B cell (primary cell): ENCODE measurements at regions not wholly inside any gene's neighbourhood (a gene's known extent, or its start where the extent isn't known, plus 50 kb on each side); places are given as distances from the start of the nearest gene placed in this dataset.
A peak's percentile ranks its signal among the peaks of the same experiment; 100 is the strongest.
"Not testable (repeated sequence)": the region's sequence is repeated elsewhere in the genome, so short reads cannot be mapped to it uniquely, and the experiment has no call there.

Source experiments
- ATAC-seq: fragments of 200-7000 bp; cut with Tn5 transposase; one replicate; pipeline ENCODE4 v1.10.0; 2021; ENCODE audit warnings: low read depth, mild to moderate bottlenecking, moderate number of reproducible peaks, moderate library complexity
- CTCF ChIA-PET: fragments of 350-600 bp; sonication (Branson Sonifier 250); formaldehyde crosslinking; loops from one replicate; lab custom pipeline; 2021; ENCODE audit warnings: antibody characterized with exemption, inconsistent platforms; lab: Charles Lee
- POLR2A ChIA-PET: fragments of 350-600 bp; sonication (Branson Sonifier 250); formaldehyde crosslinking; loops from one replicate; lab custom pipeline; 2021; ENCODE audit warnings: antibody characterized with exemption; lab: Charles Lee
- DNase-seq: peaks from one replicate; pipeline ENCODE4 v3.0.0; 2013
- H2AFZ ChIP-seq: 2 replicates; pipeline ENCODE4 v1.6.1; 2012; ENCODE audit warnings: mild to moderate bottlenecking, low read depth, low read length; ENCODE audit not compliant: insufficient read depth, poor library complexity, severe bottlenecking
- H3K27ac ChIP-seq, 2 donors: 1 replicate in 1 of 2; 2 replicates in 1 of 2; pipeline ENCODE4 v1.5.1; 2012 to 2013; ENCODE audit warnings: low read length in 2 of 2, mild to moderate bottlenecking in 2 of 2, moderate library complexity in 1 of 2
- H3K27me3 ChIP-seq, 4 experiments: fragments of 200-600 bp in 1 of 4; sonication (generic) in 1 of 4; replicated peaks in 1 of 4; 1 replicate in 2 of 4; 2 replicates in 2 of 4; pipeline versions ENCODE4 v1.6.1 to v1.7.0; 2013 to 2016; ENCODE audit warnings: low read length in 3 of 4, mild to moderate bottlenecking in 2 of 4, mixed read lengths in 1 of 4, moderate library complexity in 1 of 4; ENCODE audit not compliant: insufficient read depth in 4 of 4, control insufficient read depth in 3 of 4; ENCODE audit errors: control extremely low read depth in 1 of 4
- H3K36me3 ChIP-seq, 2 experiments: replicated peaks in 1 of 2; 1 replicate in 1 of 2; 2 replicates in 1 of 2; pipeline versions ENCODE4 v1.6.1 to v1.7.1; 2013; ENCODE audit warnings: low read length in 1 of 2; ENCODE audit not compliant: insufficient read depth in 2 of 2, control insufficient read depth in 1 of 2; ENCODE audit errors: control extremely low read depth in 1 of 2, extremely low read depth in 1 of 2
- H3K4me1 ChIP-seq, 2 donors: fragments of 200-600 bp in 1 of 2; sonication (generic) in 1 of 2; 1 replicate in 1 of 2; 2 replicates in 1 of 2; pipeline versions ENCODE4 v1.5.1 to v1.6.1; 2013 to 2017; ENCODE audit warnings: low read length in 2 of 2; ENCODE audit not compliant: control insufficient read depth in 2 of 2, insufficient read depth in 2 of 2
- H3K4me2 ChIP-seq: replicated peaks from 2 replicates; pipeline ENCODE3; 2012; ENCODE audit warnings: mild to moderate bottlenecking, low read depth, low read length; ENCODE audit not compliant: poor library complexity, severe bottlenecking
- H3K4me3 ChIP-seq, 5 experiments: fragments of 200-600 bp in 1 of 5; sonication (generic) in 1 of 5; 1 replicate in 3 of 5; 2 replicates in 2 of 5; pipeline versions ENCODE4 v1.5.1 to v1.7.0; 2011 to 2016; ENCODE audit warnings: low read length in 4 of 5, mild to moderate bottlenecking in 4 of 5, low read depth in 2 of 5, control low read depth in 1 of 5, moderate library complexity in 1 of 5; ENCODE audit not compliant: insufficient read depth in 1 of 5; ENCODE audit errors: control extremely low read depth in 1 of 5, extremely low read depth in 1 of 5
- H3K79me2 ChIP-seq: fragments of 200-600 bp; sonication (generic); one replicate; pipeline ENCODE4 v1.6.0; 2016; ENCODE audit warnings: low read length; ENCODE audit not compliant: control insufficient read depth, insufficient read depth
- H3K9ac ChIP-seq: fragments of 200-600 bp; sonication (generic); 2 replicates; pipeline ENCODE4 v1.6.1; 2017; ENCODE audit warnings: mild to moderate bottlenecking, low read length, moderate library complexity
- H3K9me3 ChIP-seq, 3 donors: one replicate each; pipeline versions ENCODE4 v1.6.1 to v1.7.1; 2013; ENCODE audit warnings: low read length in 2 of 3; ENCODE audit not compliant: control insufficient read depth in 2 of 3, insufficient read depth in 1 of 3; ENCODE audit errors: control extremely low read depth in 1 of 3
- H4K20me1 ChIP-seq: 2 replicates; pipeline ENCODE4 v1.6.0; 2012; ENCODE audit warnings: mild to moderate bottlenecking, low read length; ENCODE audit not compliant: insufficient read depth, control insufficient read depth, poor library complexity, severe bottlenecking
- H3K27ac Mint-ChIP-seq: one replicate; pipeline ENCODE4 v1.8.0; 2021; ENCODE audit warnings: mixed read lengths
- H3K27me3 Mint-ChIP-seq: one replicate; pipeline ENCODE4 v1.8.0; 2021; ENCODE audit warnings: mixed read lengths
- H3K4me1 Mint-ChIP-seq: one replicate; pipeline ENCODE4 v1.8.0; 2021; ENCODE audit warnings: mixed read lengths
- H3K4me3 Mint-ChIP-seq: one replicate; pipeline ENCODE4 v1.8.0; 2021; ENCODE audit warnings: mixed read lengths
- H3K9me3 Mint-ChIP-seq: one replicate; pipeline ENCODE4 v1.8.0; 2022; ENCODE audit warnings: mixed read lengths; ENCODE audit not compliant: insufficient read depth
- EZH2 ChIP-seq: IDR thresholded peaks from 2 replicates; pipeline ENCODE4 v1.6.1; 2012; ENCODE audit warnings: borderline replicate concordance, low read depth, mild to moderate bottlenecking, moderate library complexity, low read length; ENCODE audit not compliant: insufficient read depth, poor library complexity, severe bottlenecking
- WGBS: methylation state at CpG from one replicate; pipeline ENCODE4 v1.1.5; 2013; ENCODE audit warnings: missing lambda C conversion rate; ENCODE audit not compliant: insufficient coverage; 5-methylcytosine and 5-hydroxymethylcytosine counted together
- intact Hi-C: fragments of 100-400 bp; cut with micrococcal nuclease; formaldehyde crosslinking; loops from one replicate; pipeline ENCODE4 v1.10.0; 2022
- TF ChIP-seq, protein P1 (sequence below): fragments of 200-600 bp; IDR thresholded peaks from one replicate; pipeline ENCODE4 v1.8.0; 2022; ENCODE audit warnings: antibody characterized with exemption, mild to moderate bottlenecking

GRCh38 chr14:95623195-95623594 lies 63.0 kb upstream of the TCL1B start:
- H3K4me3 ChIP-seq, result no peak overlapping the region
- H3K4me3 Mint-ChIP-seq, result no peak overlapping the region
- intact Hi-C loops, result no loop called here
- DNase-seq (no peak), ATAC-seq (no peak)
- peaks cover 14 to 19% of the 10 kb centered on the region in 2 donors for H3K4me1 ChIP-seq
- peaks cover 16% of the 10 kb centered on the region for H3K9me3 Mint-ChIP-seq
- H3K27me3 ChIP-seq, result peaks cover 0 to 4% (median 0%) of the 10 kb centered on the region in 4 experiments
- H3K9me3 ChIP-seq, result peaks cover 0 to 20% (median 0%) of the 10 kb centered on the region in 3 donors
- H3K36me3 ChIP-seq, result no peaks in the 10 kb centered on the region
- TF ChIP-seq, protein P1, sequence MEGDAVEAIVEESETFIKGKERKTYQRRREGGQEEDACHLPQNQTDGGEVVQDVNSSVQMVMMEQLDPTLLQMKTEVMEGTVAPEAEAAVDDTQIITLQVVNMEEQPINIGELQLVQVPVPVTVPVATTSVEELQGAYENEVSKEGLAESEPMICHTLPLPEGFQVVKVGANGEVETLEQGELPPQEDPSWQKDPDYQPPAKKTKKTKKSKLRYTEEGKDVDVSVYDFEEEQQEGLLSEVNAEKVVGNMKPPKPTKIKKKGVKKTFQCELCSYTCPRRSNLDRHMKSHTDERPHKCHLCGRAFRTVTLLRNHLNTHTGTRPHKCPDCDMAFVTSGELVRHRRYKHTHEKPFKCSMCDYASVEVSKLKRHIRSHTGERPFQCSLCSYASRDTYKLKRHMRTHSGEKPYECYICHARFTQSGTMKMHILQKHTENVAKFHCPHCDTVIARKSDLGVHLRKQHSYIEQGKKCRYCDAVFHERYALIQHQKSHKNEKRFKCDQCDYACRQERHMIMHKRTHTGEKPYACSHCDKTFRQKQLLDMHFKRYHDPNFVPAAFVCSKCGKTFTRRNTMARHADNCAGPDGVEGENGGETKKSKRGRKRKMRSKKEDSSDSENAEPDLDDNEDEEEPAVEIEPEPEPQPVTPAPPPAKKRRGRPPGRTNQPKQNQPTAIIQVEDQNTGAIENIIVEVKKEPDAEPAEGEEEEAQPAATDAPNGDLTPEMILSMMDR, result no peak
- TF ChIP-seq EZH2, result no peak
- H4K20me1 ChIP-seq, result no peaks in the 10 kb centered on the region
- peak overlapping the region; percentile 13 for H3K27ac Mint-ChIP-seq
- no peak overlapping the region for H2AFZ ChIP-seq
- H3K9ac ChIP-seq, result no peak overlapping the region
- ChIA-PET POLR2A (no interaction called here), CTCF (no interaction called here)
- 70% methylated on average over 5 of the region's 5 CpGs for WGBS
- no peaks in the 10 kb centered on the region for H3K79me2 ChIP-seq
- H3K27me3 Mint-ChIP-seq, result peaks cover 22% of the 10 kb centered on the region
- H3K4me1 Mint-ChIP-seq, result peaks cover 21% of the 10 kb centered on the region
- H3K27ac ChIP-seq, result no peak overlapping the region
- no peak overlapping the region for H3K4me2 ChIP-seq

GRCh38 chr14:95625710-95626109 lies 60.5 kb upstream of the TCL1B start:
- H3K27me3 ChIP-seq, H2AFZ ChIP-seq, intact Hi-C loops, DNase-seq, H3K4me3 ChIP-seq, H3K4me3 Mint-ChIP-seq, ATAC-seq, H4K20me1 ChIP-seq, H3K36me3 ChIP-seq, H3K27ac Mint-ChIP-seq, H3K9ac ChIP-seq, H3K79me2 ChIP-seq, H3K27ac ChIP-seq: not testable (repeated sequence)
- POLR2A ChIA-PET, result interaction anchor here (0.6 kb wide), 1 partner anchor 378 kb away, joined by 3 read pairs; no protein-coding TSS in a partner anchor
- Mint-ChIP-seq H3K27me3 (peaks cover 24% of the 10 kb centered on the region), H3K9me3 (peaks cover 16% of the 10 kb centered on the region), H3K4me1 (peaks cover 21% of the 10 kb centered on the region)
- peaks cover 0 to 22% (median 7%) of the 10 kb centered on the region in 3 donors for H3K9me3 ChIP-seq
- H3K4me2 ChIP-seq, result peak overlapping the region; percentile 20
- H3K4me1 ChIP-seq, result peaks cover 14 to 19% of the 10 kb centered on the region in 2 donors
- no CpG with 5 or more reads among the region's 2 CpGs for WGBS
- CTCF ChIA-PET, result interaction anchor here (1.4 kb wide), 1 partner anchor 15 kb away, joined by 4 read pairs; no protein-coding TSS in a partner anchor
